OCI-LY7 (cell line): ENCODE measurements at regions not wholly inside any gene's neighbourhood (a gene's known extent, or its start where the extent isn't known, plus 50 kb on each side); places are given as distances from the start of the nearest gene placed in this dataset.

ENCODE experiments used
- CTCF ChIP-seq: fragments of 200-600 bp; sonication (generic); conservative IDR thresholded peaks from 2 replicates; pipeline ENCODE4 v1.5.1; 2014; ENCODE audit warnings: mild to moderate bottlenecking, antibody characterized with exemption, low read length, moderate library complexity, mixed read lengths
- EZH2phosphoT487 ChIP-seq: fragments of 200-600 bp; sonication (generic); IDR thresholded peaks from 2 replicates; pipeline ENCODE4 v1.6.1; 2018; ENCODE audit warnings: low read depth, borderline replicate concordance, mild to moderate bottlenecking, mixed run types, antibody characterized with exemption, low read length, moderate library complexity, mixed read lengths

DNA sequence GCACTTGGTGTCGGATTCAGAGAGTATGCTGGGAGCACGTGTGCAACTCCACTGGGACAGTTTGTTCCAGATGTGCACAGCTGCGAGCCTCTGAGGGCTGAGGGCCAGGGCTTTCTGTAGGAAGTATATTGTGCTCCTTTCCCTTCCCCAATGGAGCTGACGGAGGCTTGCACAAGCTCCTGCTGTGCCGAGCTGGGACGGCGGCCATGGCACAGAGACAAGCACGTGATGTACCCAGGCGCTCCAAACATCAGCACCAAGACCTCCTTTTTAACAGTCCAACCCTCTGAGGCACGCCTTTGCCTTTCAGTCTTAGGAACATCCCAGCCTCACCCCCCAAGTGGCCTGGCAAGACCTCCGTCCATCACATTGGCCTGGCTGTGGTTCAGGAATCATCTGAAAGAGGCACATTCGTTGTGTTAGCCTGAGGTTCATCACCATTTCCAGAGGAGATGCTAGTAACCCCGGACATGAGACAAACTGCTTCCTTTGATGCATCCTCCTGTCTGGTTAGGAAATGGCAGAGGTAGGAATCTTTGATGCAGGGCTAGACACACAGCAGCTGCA, 339.2 kb upstream of the KAZN start:
- no peak for TF ChIP-seq EZH2phosphoT487
- no peak for TF ChIP-seq CTCF
